Naive thymus-derived CD4-positive, alpha-beta T cell (primary cell): ENCODE measurements at regions not wholly inside any gene's neighbourhood (a gene's known extent, or its start where the extent isn't known, plus 50 kb on each side); places are given as distances from the start of the nearest gene placed in this dataset.

Source experiments
- ATAC-seq: fragments of 150-1000 bp; cut with Tn5 transposase; 2 replicates; pipeline ENCODE4 v1.10.0; 2021; ENCODE audit warnings: mild to moderate bottlenecking, moderate library complexity
- CTCF ChIA-PET: fragments of 350-600 bp; sonication (Branson Sonifier 250); formaldehyde crosslinking; loops from one replicate; lab custom pipeline; 2021; ENCODE audit warnings: antibody characterized with exemption; lab: Charles Lee
- POLR2A ChIA-PET: fragments of 350-600 bp; sonication (Branson Sonifier 250); formaldehyde crosslinking; loops from one replicate; lab custom pipeline; 2021; ENCODE audit warnings: antibody characterized with exemption, inconsistent platforms; lab: Charles Lee
- DNase-seq, 9 donors: peaks; one replicate each; pipeline versions ENCODE4 v3.0.0 to v3.0.0-alpha.2; 2020 to 2022; ENCODE audit warnings: mixed read lengths in 1 of 9
- H3K27ac ChIP-seq: one replicate; pipeline ENCODE4 v1.7.0; 2013; ENCODE audit warnings: mild to moderate bottlenecking, low read depth, low read length, moderate library complexity
- H3K27me3 ChIP-seq, 2 donors: one replicate each; pipeline ENCODE4 v1.7.0; 2013; ENCODE audit warnings: low read length in 2 of 2, mild to moderate bottlenecking in 2 of 2, moderate library complexity in 2 of 2; ENCODE audit not compliant: control insufficient read depth in 2 of 2, insufficient read depth in 2 of 2
- H3K36me3 ChIP-seq, 3 experiments: 1 replicate in 2 of 3; 2 replicates in 1 of 3; pipeline ENCODE4 v1.7.0; 2013; ENCODE audit warnings: low read length in 3 of 3, mild to moderate bottlenecking in 3 of 3, moderate library complexity in 1 of 3; ENCODE audit not compliant: insufficient read depth in 3 of 3, control insufficient read depth in 2 of 3
- H3K4me1 ChIP-seq, 2 donors: one replicate each; pipeline ENCODE4 v1.7.0; 2013; ENCODE audit warnings: low read length in 2 of 2, mild to moderate bottlenecking in 2 of 2, moderate library complexity in 1 of 2; ENCODE audit not compliant: control insufficient read depth in 2 of 2, insufficient read depth in 2 of 2
- H3K4me3 ChIP-seq: 2 replicates; pipeline ENCODE4 v1.7.0; 2013; ENCODE audit warnings: mild to moderate bottlenecking, low read length
- H3K9me3 ChIP-seq, 3 experiments: 1 replicate in 2 of 3; 2 replicates in 1 of 3; pipeline ENCODE4 v1.7.0; 2013; ENCODE audit warnings: low read length in 3 of 3; ENCODE audit not compliant: control insufficient read depth in 2 of 3
- H3K27ac Mint-ChIP-seq, 9 donors: one replicate each; pipeline ENCODE4 v1.8.0; 2020 to 2022; ENCODE audit warnings: mixed read lengths in 9 of 9, mild to moderate bottlenecking in 8 of 9, moderate library complexity in 5 of 9, inconsistent platforms in 2 of 9
- H3K27me3 Mint-ChIP-seq, 5 donors: one replicate each; pipeline ENCODE4 v1.8.0; 2021 to 2022; ENCODE audit warnings: mixed read lengths in 5 of 5, mild to moderate bottlenecking in 1 of 5
- H3K36me3 Mint-ChIP-seq, 5 donors: one replicate each; pipeline ENCODE4 v1.8.0; 2020 to 2022; ENCODE audit warnings: mixed read lengths in 5 of 5, mild to moderate bottlenecking in 3 of 5, inconsistent platforms in 1 of 5
- H3K4me1 Mint-ChIP-seq, 7 donors: one replicate each; pipeline ENCODE4 v1.8.0; 2020 to 2022; ENCODE audit warnings: mixed read lengths in 7 of 7, mild to moderate bottlenecking in 3 of 7, inconsistent platforms in 1 of 7
- H3K4me3 Mint-ChIP-seq, 10 donors: one replicate each; pipeline ENCODE4 v1.8.0; 2020 to 2022; ENCODE audit warnings: mild to moderate bottlenecking in 10 of 10, mixed read lengths in 10 of 10, moderate library complexity in 6 of 10, inconsistent platforms in 2 of 10
- H3K9me3 Mint-ChIP-seq, 11 donors: one replicate each; pipeline ENCODE4 v1.8.0; 2020 to 2022; ENCODE audit warnings: mixed read lengths in 11 of 11, mild to moderate bottlenecking in 4 of 11, inconsistent platforms in 1 of 11, moderate library complexity in 1 of 11
- intact Hi-C, 2 donors: fragments of 100-400 bp; cut with micrococcal nuclease; formaldehyde crosslinking; loops; one replicate each; pipeline ENCODE4 v1.15.1; 2023

DNA sequence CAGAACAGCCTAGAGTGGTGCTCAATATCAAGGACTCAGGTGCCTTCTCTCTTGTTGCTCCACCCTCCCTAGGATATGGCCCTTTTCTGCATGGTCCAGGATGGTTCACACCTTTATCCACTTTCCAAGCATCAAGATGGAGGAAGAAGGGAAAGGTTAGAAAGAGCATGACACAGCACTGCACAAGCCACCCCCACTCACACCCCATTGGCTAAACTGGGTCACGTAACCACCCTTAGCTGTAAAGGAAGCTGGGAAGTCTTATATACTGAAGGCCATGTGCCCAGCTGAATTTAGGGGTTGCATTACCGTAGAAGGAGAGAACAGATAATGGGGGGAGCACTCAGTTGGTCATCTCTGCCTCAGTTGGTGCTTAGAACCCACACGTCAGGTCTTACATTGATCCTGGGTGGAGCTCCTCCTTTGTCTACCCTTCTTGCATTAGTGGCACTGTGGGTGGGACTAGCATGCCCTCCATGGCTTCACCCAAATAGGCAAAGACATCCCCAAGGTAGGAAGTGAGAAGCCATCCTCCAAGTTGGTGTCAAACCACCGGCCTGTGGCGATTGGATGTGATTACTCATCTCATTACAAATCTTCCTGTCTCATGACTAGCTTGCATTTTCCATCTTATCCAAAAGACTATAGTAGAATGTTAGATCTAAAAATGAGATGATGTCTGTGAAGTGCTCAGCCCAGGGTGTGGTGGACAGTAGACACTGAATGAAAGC lies 248.5 kb downstream of the HAUS1 start:
- H3K4me1 ChIP-seq = no peaks in the 10 kb centered on the region
- H3K36me3 ChIP-seq = no peaks in the 10 kb centered on the region
- Mint-ChIP-seq H3K27ac (no peak overlapping the region), H3K4me1 (peaks cover 0 to 20% (median 0%) of the 10 kb centered on the region in 7 donors), H3K4me3 (no peak overlapping the region), H3K36me3 (no peaks in the 10 kb centered on the region), H3K9me3 (no peaks in the 10 kb centered on the region), H3K27me3 (no peaks in the 10 kb centered on the region)
- no peak for DNase-seq
- no peak overlapping the region for H3K4me3 ChIP-seq
- H3K27me3 ChIP-seq = no peaks in the 10 kb centered on the region
- POLR2A ChIA-PET = no interaction called here
- H3K9me3 ChIP-seq = no peaks in the 10 kb centered on the region
- H3K27ac ChIP-seq = no peak overlapping the region
- CTCF ChIA-PET = no interaction called here
- intact Hi-C loops = no loop called here
- ATAC-seq = no peak

DNA sequence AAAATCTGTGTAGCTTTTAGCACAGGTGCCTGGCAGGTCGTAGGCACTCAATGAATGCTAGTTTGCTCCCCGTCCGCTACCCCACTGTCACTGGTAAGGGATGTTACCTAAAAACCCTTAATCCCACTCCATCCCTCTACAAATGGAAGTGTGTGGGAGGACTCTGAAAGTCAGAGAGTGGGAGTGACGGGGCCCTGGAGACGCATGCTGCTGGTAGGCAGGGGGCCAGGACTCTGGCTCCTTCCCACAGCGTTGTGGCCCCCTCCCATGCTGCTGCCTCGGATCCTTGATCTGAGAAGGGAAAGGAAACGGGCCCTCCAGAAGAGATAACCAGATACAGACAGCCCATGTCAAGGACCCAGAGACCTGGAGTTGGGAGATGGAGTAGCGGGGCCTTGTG lies 249.3 kb downstream of the HAUS1 start:
- intact Hi-C loops = no loop called here
- CTCF ChIA-PET = no interaction called here
- no peaks in the 10 kb centered on the region for H3K36me3 ChIP-seq
- Mint-ChIP-seq H3K27me3 (no peaks in the 10 kb centered on the region), H3K27ac (no peak overlapping the region), H3K4me1 (peaks cover 0 to 17% (median 0%) of the 10 kb centered on the region in 7 donors), H3K9me3 (no peaks in the 10 kb centered on the region), H3K4me3 (no peak overlapping the region), H3K36me3 (no peaks in the 10 kb centered on the region)
- H3K9me3 ChIP-seq = no peaks in the 10 kb centered on the region
- POLR2A ChIA-PET = no interaction called here
- ATAC-seq (no peak), DNase-seq (no peak)
- no peak overlapping the region for H3K4me3 ChIP-seq
- H3K27me3 ChIP-seq = no peaks in the 10 kb centered on the region
- no peaks in the 10 kb centered on the region for H3K4me1 ChIP-seq
- no peak overlapping the region for H3K27ac ChIP-seq

DNA sequence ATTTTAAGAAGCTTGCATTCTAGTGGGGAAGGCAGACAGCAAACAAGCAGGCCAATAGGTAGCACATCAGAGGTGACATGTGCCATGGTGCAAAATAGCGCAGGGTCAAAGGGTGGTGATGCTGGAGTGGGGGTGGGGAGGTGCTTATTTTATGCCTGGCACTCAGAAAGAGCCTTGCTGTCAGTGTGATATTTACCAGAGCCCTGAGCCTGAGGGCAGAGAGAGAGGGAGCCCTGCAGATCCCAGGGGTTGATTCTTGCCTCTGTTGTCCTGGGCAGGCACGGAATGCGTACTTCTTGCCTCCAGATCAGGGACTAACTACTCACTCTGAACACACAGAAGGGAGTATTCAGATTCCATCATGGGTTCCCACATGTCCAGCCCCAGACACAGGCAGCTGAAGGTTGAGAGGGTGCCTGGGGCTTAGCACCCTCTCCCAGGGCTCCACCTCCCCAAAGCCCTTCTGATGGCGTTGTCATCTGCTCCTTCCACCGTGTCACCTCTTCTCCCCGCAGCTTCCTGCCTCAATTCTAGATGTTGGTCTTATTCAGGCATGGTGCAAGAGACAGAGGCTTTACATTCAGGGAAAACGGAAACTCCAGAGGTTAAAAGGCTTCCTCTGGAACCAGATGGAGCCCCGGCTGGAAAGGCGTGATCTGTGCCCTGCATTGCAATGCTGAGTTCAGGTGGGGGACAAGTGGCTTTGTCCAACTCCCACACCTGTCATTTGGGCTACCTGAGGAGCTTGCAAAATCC lies 252.3 kb downstream of the HAUS1 start:
- Mint-ChIP-seq H3K4me1 (peaks cover 0 to 12% (median 0%) of the 10 kb centered on the region in 7 donors), H3K9me3 (peaks cover 0 to 10% (median 1%) of the 10 kb centered on the region in 11 donors), H3K36me3 (no peaks in the 10 kb centered on the region), H3K27me3 (no peaks in the 10 kb centered on the region), H3K27ac (no peak overlapping the region), H3K4me3 (no peak overlapping the region)
- no peak for ATAC-seq
- no peak overlapping the region for H3K27ac ChIP-seq
- H3K4me1 ChIP-seq = no peaks in the 10 kb centered on the region
- no peak for DNase-seq
- ChIA-PET CTCF (no interaction called here), POLR2A (no interaction called here)
- H3K9me3 ChIP-seq = no peaks in the 10 kb centered on the region
- no peaks in the 10 kb centered on the region for H3K27me3 ChIP-seq
- H3K4me3 ChIP-seq = no peak overlapping the region
- no peaks in the 10 kb centered on the region for H3K36me3 ChIP-seq
- intact Hi-C loops = no loop called here

DNA sequence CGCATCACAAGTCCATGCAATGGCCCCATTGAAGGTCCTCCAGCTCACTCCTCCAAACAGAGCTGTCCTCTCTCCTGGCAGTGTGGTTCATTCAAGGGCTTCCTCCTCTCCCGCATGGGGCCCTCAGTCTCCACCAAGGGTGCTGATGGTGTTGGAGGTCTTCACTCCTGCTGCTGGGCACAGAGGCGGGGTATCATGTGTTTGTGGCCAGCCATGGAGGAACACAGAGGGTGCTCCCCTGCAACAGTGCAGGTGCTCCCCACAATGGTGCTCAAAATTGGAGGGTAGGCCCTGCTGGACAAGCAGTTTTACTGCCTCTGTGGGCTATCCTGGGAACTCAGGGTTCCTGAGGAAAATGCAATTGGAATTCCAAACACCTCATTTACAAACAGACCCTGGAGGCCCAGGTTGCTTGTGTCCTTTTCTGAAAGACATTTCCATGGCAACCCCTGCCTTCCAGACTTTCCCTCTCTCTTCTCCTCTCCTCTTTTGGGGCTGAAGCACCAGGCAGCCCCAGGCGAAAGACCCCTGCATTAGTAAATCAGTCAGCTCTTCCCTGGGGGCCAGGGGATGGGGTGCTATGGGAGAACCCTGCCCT lies 256.0 kb downstream of the HAUS1 start:
- no peaks in the 10 kb centered on the region for H3K36me3 ChIP-seq
- ATAC-seq (no peak), DNase-seq (no peak)
- H3K27me3 ChIP-seq = no peaks in the 10 kb centered on the region
- H3K4me1 ChIP-seq = no peaks in the 10 kb centered on the region
- POLR2A ChIA-PET = no interaction called here
- H3K4me3 ChIP-seq = no peak overlapping the region
- H3K4me1 Mint-ChIP-seq = no peaks in the 10 kb centered on the region
- peaks cover 0 to 10% (median 1%) of the 10 kb centered on the region in 11 donors for H3K9me3 Mint-ChIP-seq
- H3K4me3 Mint-ChIP-seq = no peak overlapping the region
- no peaks in the 10 kb centered on the region for H3K9me3 ChIP-seq
- H3K36me3 Mint-ChIP-seq = no peaks in the 10 kb centered on the region
- H3K27ac Mint-ChIP-seq = no peak overlapping the region
- CTCF ChIA-PET = no interaction called here
- intact Hi-C loops = no loop called here
- H3K27ac ChIP-seq = no peak overlapping the region
- no peaks in the 10 kb centered on the region for H3K27me3 Mint-ChIP-seq

DNA sequence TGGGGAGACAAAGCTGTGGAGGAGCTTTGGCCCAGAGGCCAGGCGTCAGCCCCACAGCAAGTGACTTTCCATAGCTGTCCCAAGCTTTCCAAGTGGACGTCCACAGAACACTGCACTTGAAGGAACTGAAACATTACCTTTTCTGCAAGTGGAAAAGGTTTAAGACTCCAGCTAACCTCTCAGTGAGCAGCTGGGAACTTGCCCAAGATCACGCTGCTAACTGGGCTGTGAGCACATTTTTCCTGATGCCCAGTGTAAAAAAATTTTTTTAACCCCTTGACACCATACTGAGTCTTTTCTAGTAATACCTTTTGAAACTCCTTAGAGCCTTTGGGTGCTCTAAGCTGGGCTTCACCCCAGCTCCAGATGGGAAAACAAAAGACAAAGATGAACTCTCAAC lies 256.7 kb downstream of the HAUS1 start:
- no peaks in the 10 kb centered on the region for H3K4me1 ChIP-seq
- no peaks in the 10 kb centered on the region for H3K27me3 ChIP-seq
- H3K36me3 ChIP-seq = no peaks in the 10 kb centered on the region
- Mint-ChIP-seq H3K4me1 (no peaks in the 10 kb centered on the region), H3K4me3 (no peak overlapping the region), H3K27me3 (no peaks in the 10 kb centered on the region), H3K27ac (no peak overlapping the region), H3K36me3 (no peaks in the 10 kb centered on the region), H3K9me3 (peaks cover 0 to 10% (median 1%) of the 10 kb centered on the region in 11 donors)
- CTCF ChIA-PET = no interaction called here
- H3K9me3 ChIP-seq = no peaks in the 10 kb centered on the region
- no peak overlapping the region for H3K27ac ChIP-seq
- ATAC-seq (no peak), DNase-seq (no peak)
- no peak overlapping the region for H3K4me3 ChIP-seq
- intact Hi-C loops = no loop called here
- POLR2A ChIA-PET = no interaction called here

DNA sequence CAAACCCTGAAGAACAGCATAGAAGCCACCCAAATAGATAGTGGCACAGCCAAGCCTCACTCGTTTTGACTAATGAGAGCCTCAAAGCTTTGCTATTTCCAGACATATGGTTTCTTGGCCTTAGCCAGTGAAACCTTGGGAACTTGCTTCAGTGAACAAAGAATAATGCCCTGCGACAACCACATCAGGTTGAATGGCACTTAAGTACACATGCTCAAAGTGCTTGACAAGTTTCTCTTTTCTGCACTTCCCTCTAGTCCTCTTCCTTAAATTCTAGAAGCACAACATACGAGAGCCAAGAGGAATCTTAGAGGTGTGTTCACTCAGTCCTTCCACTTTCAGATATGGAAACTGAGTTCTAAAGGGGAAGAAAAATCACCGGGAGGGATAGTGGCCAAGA lies 258.3 kb downstream of the HAUS1 start:
- no peak for ATAC-seq
- no peak overlapping the region for H3K4me3 Mint-ChIP-seq
- POLR2A ChIA-PET = no interaction called here

More for the DNA sequence above, 258.3 kb downstream of the HAUS1 start:
- CTCF ChIA-PET = no interaction called here
- H3K27me3 ChIP-seq = no peaks in the 10 kb centered on the region
- no peaks in the 10 kb centered on the region for H3K36me3 Mint-ChIP-seq
- H3K4me1 ChIP-seq = no peaks in the 10 kb centered on the region
- no peaks in the 10 kb centered on the region for H3K27me3 Mint-ChIP-seq
- intact Hi-C loops = no loop called here
- no peak for DNase-seq
- no peaks in the 10 kb centered on the region for H3K4me1 Mint-ChIP-seq
- H3K9me3 ChIP-seq = no peaks in the 10 kb centered on the region
- H3K9me3 Mint-ChIP-seq = peaks cover 0 to 10% (median 1%) of the 10 kb centered on the region in 11 donors
- no peaks in the 10 kb centered on the region for H3K36me3 ChIP-seq
- no peak overlapping the region for H3K27ac ChIP-seq
- H3K27ac Mint-ChIP-seq = no peak overlapping the region
- H3K4me3 ChIP-seq = no peak overlapping the region
